HEK293 (cell line): ENCODE measurements at regions not wholly inside any gene's neighbourhood (a gene's known extent, or its start where the extent isn't known, plus 50 kb on each side); places are given as distances from the start of the nearest gene placed in this dataset.

Experiments used
- CTCF ChIA-PET: fragments of 350-600 bp; formaldehyde crosslinking; extraction: SDS; loops from one replicate; lab custom pipeline; 2021; ENCODE audit warnings: antibody characterized with exemption; lab: Yijun Ruan, JAX
- POLR2A ChIA-PET: fragments of 300-600 bp; formaldehyde crosslinking; extraction: SDS; loops from one replicate; lab custom pipeline; 2020; ENCODE audit warnings: antibody characterized with exemption, inconsistent platforms; lab: Yijun Ruan, JAX
- H3K27ac ChIP-seq: fragments of 200-500 bp; sonication (Bioruptor generic); 2 replicates; pipeline ENCODE4 v1.5.1; 2014; ENCODE audit warnings: low read depth, low read length, control low read depth, inconsistent platforms; ENCODE audit errors: extremely low read depth
- H3K36me3 ChIP-seq, 2 experiments: fragments of 200-500 bp in 1 of 2; sonication (Bioruptor generic) in 1 of 2; 1 replicate in 1 of 2; 2 replicates in 1 of 2; pipeline ENCODE4 v1.5.1; 2014 to 2017; ENCODE audit warnings: inconsistent platforms in 2 of 2, low read length in 2 of 2; ENCODE audit not compliant: control insufficient read depth in 2 of 2, insufficient read depth in 1 of 2
- H3K4me1 ChIP-seq: fragments of 200-500 bp; sonication (Bioruptor generic); 2 replicates; pipeline ENCODE4 v1.5.1; 2014; ENCODE audit warnings: mild to moderate bottlenecking, low read length, inconsistent platforms; ENCODE audit not compliant: control insufficient read depth, insufficient read depth
- H3K4me3 ChIP-seq: 2 replicates; pipeline ENCODE4 v1.5.1; 2011; ENCODE audit warnings: low read depth, mild to moderate bottlenecking, control low read depth, low read length, moderate library complexity
- H3K9me3 ChIP-seq: fragments of 200-500 bp; sonication (Bioruptor generic); 2 replicates; pipeline ENCODE4 v1.5.1; 2014; ENCODE audit warnings: low read depth, low read length, inconsistent platforms; ENCODE audit not compliant: control insufficient read depth, insufficient read depth
- ATF2 ChIP-seq: fragments of 450-650 bp; formaldehyde crosslinking; IDR thresholded peaks from 2 replicates; pipeline ENCODE4 v1.5.1; 2016; ENCODE audit warnings: missing biosample characterization, missing genetic modification characterization, low read depth
- BCL11A ChIP-seq: fragments of 450-650 bp; formaldehyde crosslinking; IDR thresholded peaks from 2 replicates; pipeline ENCODE4 v1.5.1; 2016; ENCODE audit warnings: low read depth, missing biosample characterization, missing genetic modification characterization
- BCL11B ChIP-seq: fragments of 450-650 bp; formaldehyde crosslinking; IDR thresholded peaks from 2 replicates; pipeline ENCODE4 v1.5.1; 2016; ENCODE audit warnings: low read depth, missing biosample characterization, missing genetic modification characterization
- GLI2 ChIP-seq: fragments of 450-650 bp; formaldehyde crosslinking; IDR thresholded peaks from 2 replicates; pipeline ENCODE4; 2017; ENCODE audit warnings: missing biosample characterization, missing genetic modification characterization, low read depth, borderline replicate concordance
- KLF7 ChIP-seq: fragments of 450-650 bp; formaldehyde crosslinking; IDR thresholded peaks from 2 replicates; pipeline ENCODE4 v1.5.1; 2016; ENCODE audit warnings: missing biosample characterization, missing genetic modification characterization, borderline replicate concordance
- PATZ1 ChIP-seq: fragments of 450-650 bp; formaldehyde crosslinking; IDR thresholded peaks from 2 replicates; pipeline ENCODE4 v1.5.1; 2016; ENCODE audit warnings: missing biosample characterization, missing genetic modification characterization
- PRDM6 ChIP-seq: fragments of 450-650 bp; formaldehyde crosslinking; IDR thresholded peaks from 2 replicates; pipeline ENCODE4 v1.5.1; 2017; ENCODE audit warnings: missing biosample characterization, missing genetic modification characterization
- SP3 ChIP-seq: fragments of 450-650 bp; formaldehyde crosslinking; IDR thresholded peaks from 2 replicates; pipeline ENCODE4 v1.5.1; 2016; ENCODE audit warnings: missing biosample characterization, missing genetic modification characterization
- TCF7L2 ChIP-seq: IDR thresholded peaks from 2 replicates; pipeline ENCODE4 v1.6.1; 2011; ENCODE audit warnings: low read depth, mild to moderate bottlenecking, inconsistent platforms, low read length, moderate library complexity, borderline replicate concordance
- YY2 ChIP-seq: fragments of 450-650 bp; formaldehyde crosslinking; IDR thresholded peaks from 2 replicates; pipeline ENCODE4 v1.5.1; 2016; ENCODE audit warnings: missing biosample characterization, missing genetic modification characterization
- ZBTB44 ChIP-seq: fragments of 450-650 bp; IDR thresholded peaks from 2 replicates; pipeline ENCODE4 v1.5.1; 2018; ENCODE audit warnings: missing biosample characterization, mild to moderate bottlenecking, missing genetic modification characterization
- ZFP69B ChIP-seq: fragments of 450-650 bp; formaldehyde crosslinking; IDR thresholded peaks from 2 replicates; pipeline ENCODE4 v1.5.1; 2016; ENCODE audit warnings: missing biosample characterization, missing genetic modification characterization
- ZNF112 ChIP-seq: fragments of 450-650 bp; formaldehyde crosslinking; IDR thresholded peaks from 2 replicates; pipeline ENCODE4 v1.5.0; 2017; ENCODE audit warnings: missing biosample characterization, missing genetic modification characterization
- ZNF132 ChIP-seq: fragments of 450-650 bp; formaldehyde crosslinking; IDR thresholded peaks from 2 replicates; pipeline ENCODE4 v1.5.1; 2017; ENCODE audit warnings: missing biosample characterization, missing genetic modification characterization, borderline replicate concordance
- ZNF133 ChIP-seq: fragments of 450-650 bp; formaldehyde crosslinking; IDR thresholded peaks from 2 replicates; pipeline ENCODE4 v1.5.1; 2016; ENCODE audit warnings: missing biosample characterization, missing genetic modification characterization
- ZNF169 ChIP-seq: fragments of 450-650 bp; formaldehyde crosslinking; IDR thresholded peaks from 2 replicates; pipeline ENCODE4 v1.5.1; 2016; ENCODE audit warnings: missing biosample characterization, missing genetic modification characterization
- ZNF19 ChIP-seq: fragments of 450-650 bp; formaldehyde crosslinking; IDR thresholded peaks from 2 replicates; pipeline ENCODE4; 2016; ENCODE audit warnings: missing biosample characterization, missing genetic modification characterization, low read depth
- ZNF280D ChIP-seq: fragments of 450-650 bp; formaldehyde crosslinking; IDR thresholded peaks from 2 replicates; pipeline ENCODE4 v1.5.1; 2016; ENCODE audit warnings: missing biosample characterization, missing genetic modification characterization
- ZNF404 ChIP-seq: fragments of 450-650 bp; formaldehyde crosslinking; IDR thresholded peaks from 2 replicates; pipeline ENCODE4 v1.5.1; 2017; ENCODE audit warnings: missing biosample characterization, missing genetic modification characterization
- ZNF513 ChIP-seq: fragments of 450-650 bp; IDR thresholded peaks from 2 replicates; pipeline ENCODE4 v1.5.1; 2018; ENCODE audit warnings: missing biosample characterization, missing genetic modification characterization
- ZNF623 ChIP-seq: fragments of 450-650 bp; formaldehyde crosslinking; IDR thresholded peaks from 2 replicates; pipeline ENCODE4 v1.5.1; 2016; ENCODE audit warnings: missing biosample characterization, missing genetic modification characterization
- ZNF677 ChIP-seq: fragments of 450-650 bp; IDR thresholded peaks from 2 replicates; pipeline ENCODE4 v1.5.0; 2018; ENCODE audit warnings: missing biosample characterization, mild to moderate bottlenecking, missing genetic modification characterization, moderate library complexity
- ZSCAN16 ChIP-seq: fragments of 450-650 bp; formaldehyde crosslinking; IDR thresholded peaks from 2 replicates; pipeline ENCODE4 v1.5.1; 2016; ENCODE audit warnings: missing biosample characterization, missing genetic modification characterization
- ZSCAN18 ChIP-seq: fragments of 450-650 bp; formaldehyde crosslinking; IDR thresholded peaks from 2 replicates; pipeline ENCODE4 v1.5.1; 2016; ENCODE audit warnings: missing biosample characterization, missing genetic modification characterization

- TF ChIP-seq ZNF280D (tag by site-specific recombination) (no peak), ZSCAN16 (tag by site-specific recombination) (no peak), ZNF19 (tag by site-specific recombination) (no peak), GLI2 (tag by site-specific recombination) (no peak)
Measured at GRCh38 chr11:95385577-95385976, 154.6 kb upstream of the SESN3 start (continued).

GRCh38 chr11:95379479-95379878 is 148.5 kb upstream of the SESN3 start:
- Histone ChIP-seq H3K27ac (no peak overlapping the region), H3K4me3 (no peak overlapping the region), H3K9me3 (no peaks in the 10 kb centered on the region), H3K4me1 (no peaks in the 10 kb centered on the region), H3K36me3 (no peaks in the 10 kb centered on the region)
- CTCF ChIA-PET, result no interaction called here
- POLR2A ChIA-PET, result no interaction called here
- no peak for TF ChIP-seq BCL11A (tag by site-specific recombination)
- no peak for TF ChIP-seq SP3 (tag by site-specific recombination)
- TF ChIP-seq ZNF169 (tag by site-specific recombination), result no peak
- no peak for TF ChIP-seq ZNF677 (tag by site-specific recombination)
- TF ChIP-seq ZNF112 (tag by site-specific recombination), result no peak
- TF ChIP-seq TCF7L2, result no peak
- no peak for TF ChIP-seq ZFP69B (tag by site-specific recombination)
- TF ChIP-seq BCL11B (tag by site-specific recombination), result no peak
- TF ChIP-seq PATZ1, result no peak
- no peak for TF ChIP-seq ZSCAN18 (tag by site-specific recombination)
- TF ChIP-seq ZNF623 (tag by site-specific recombination), result no peak
- TF ChIP-seq ZBTB44 (tag by site-specific recombination), result no peak
- TF ChIP-seq KLF7, result no peak
- TF ChIP-seq ATF2 (tag by site-specific recombination), result no peak
- no peak for TF ChIP-seq ZNF132 (tag by site-specific recombination)
- no peak for TF ChIP-seq PRDM6
- TF ChIP-seq ZNF133 (tag by site-specific recombination), result no peak
- no peak for TF ChIP-seq ZNF513 (tag by site-specific recombination)
- no peak for TF ChIP-seq ZNF404 (tag by site-specific recombination)
- TF ChIP-seq YY2 (tag by site-specific recombination), result no peak
